ENCODE measurements at regions not wholly inside any gene's neighbourhood (a gene's known extent, or its start where the extent isn't known, plus 50 kb on each side); places are given as distances from the start of the nearest gene placed in this dataset.

- ATAC-seq = no peak
These were observed 791.4 kb downstream of the TDRD15 start for GRCh38 chr2:21915201-21915600.

GRCh38 chr2:21916934-21917522 lies 793.3 kb downstream of the TDRD15 start:
- ATAC-seq = no peak
- DNase-seq (ENCODE audit: low spot score) = no peak

More at GRCh38 chr2:21915201-21915600, 791.4 kb downstream of the TDRD15 start:
- DNase-seq (ENCODE audit: low spot score) = no peak

- ATAC-seq = no peak
- no peak for DNase-seq (ENCODE audit: low spot score)
These were observed 797.0 kb downstream of the TDRD15 start for GRCh38 chr2:21920721-21921120.

- DNase-seq (ENCODE audit: low spot score) = no peak
- ATAC-seq = no peak
These were observed 801.0 kb downstream of the TDRD15 start for GRCh38 chr2:21924640-21925285.

- DNase-seq (ENCODE audit: low spot score) (no peak), ATAC-seq (no peak)
These were observed 804.5 kb downstream of the TDRD15 start for GRCh38 chr2:21928292-21928691.

- no peak for DNase-seq (ENCODE audit: low spot score)
- ATAC-seq = no peak
These were observed 806.5 kb downstream of the TDRD15 start for GRCh38 chr2:21930226-21930625.

- ATAC-seq (no peak), DNase-seq (ENCODE audit: low spot score) (no peak)
These were observed 816.2 kb downstream of the TDRD15 start for GRCh38 chr2:21939967-21940366.

- DNase-seq (ENCODE audit: low spot score) (no peak), ATAC-seq (no peak)
These were observed 820.8 kb downstream of the TDRD15 start for GRCh38 chr2:21944536-21944935.

GRCh38 chr2:21945658-21946057 lies 821.9 kb downstream of the TDRD15 start:
- ATAC-seq = no peak
- DNase-seq (ENCODE audit: low spot score) = no peak

GRCh38 chr2:21947046-21947445 lies 823.3 kb downstream of the TDRD15 start:
- DNase-seq (ENCODE audit: low spot score) = no peak
- ATAC-seq = no peak

- ATAC-seq = no peak
- DNase-seq (ENCODE audit: low spot score) = no peak
These were observed 842.4 kb downstream of the TDRD15 start for GRCh38 chr2:21966139-21966538.

GRCh38 chr2:21970971-21971370 lies 847.2 kb downstream of the TDRD15 start:
- no peak for DNase-seq (ENCODE audit: low spot score)
- ATAC-seq = no peak

- ATAC-seq (no peak), DNase-seq (ENCODE audit: low spot score) (no peak)
These were observed 848.8 kb downstream of the TDRD15 start for GRCh38 chr2:21972586-21972985.

GRCh38 chr2:21981127-21981526 lies 857.4 kb downstream of the TDRD15 start:
- ATAC-seq (no peak), DNase-seq (ENCODE audit: low spot score) (no peak)

GRCh38 chr2:21993002-21993401 lies 869.2 kb downstream of the TDRD15 start:
- DNase-seq (ENCODE audit: low spot score) (no peak), ATAC-seq (no peak)

GRCh38 chr2:21996339-21996738 lies 872.6 kb downstream of the TDRD15 start:
- ATAC-seq (no peak), DNase-seq (ENCODE audit: low spot score) (no peak)

- DNase-seq (ENCODE audit: low spot score) (no peak), ATAC-seq (no peak)
These were observed 875.8 kb downstream of the TDRD15 start for GRCh38 chr2:21999522-21999921.

GRCh38 chr2:22002066-22002465 lies 878.3 kb downstream of the TDRD15 start:
- no peak for ATAC-seq
- DNase-seq (ENCODE audit: low spot score) = no peak

GRCh38 chr2:22003270-22003669 lies 879.5 kb downstream of the TDRD15 start:
- ATAC-seq = no peak
- no peak for DNase-seq (ENCODE audit: low spot score)

GRCh38 chr2:22011048-22011447 lies 887.3 kb downstream of the TDRD15 start:
- ATAC-seq = no peak
- no peak for DNase-seq (ENCODE audit: low spot score)

GRCh38 chr2:22020091-22020742 lies 896.4 kb downstream of the TDRD15 start:
- no peak for DNase-seq (ENCODE audit: low spot score)
- ATAC-seq = no peak

GRCh38 chr2:22027345-22028005 lies 903.7 kb downstream of the TDRD15 start:
- DNase-seq (ENCODE audit: low spot score) (no peak), ATAC-seq (no peak)
